GM23338 (cell line): ENCODE measurements at regions not wholly inside any gene's neighbourhood (a gene's known extent, or its start where the extent isn't known, plus 50 kb on each side); places are given as distances from the start of the nearest gene placed in this dataset.

Experiments used
- ATAC-seq: fragments of 200-7000 bp; cut with Tn5 transposase; 3 replicates; pipeline ENCODE4 v1.9.1; 2020
- DNase-seq: peaks from one replicate; pipeline ENCODE4 v3.0.0-alpha.2; 2015; ENCODE audit warnings: low spot score
- H2AFZ ChIP-seq: fragments of 200-600 bp; sonication (generic); 2 replicates; pipeline ENCODE4 v1.8.0; 2016; ENCODE audit warnings: antibody characterized with exemption, mild to moderate bottlenecking, moderate library complexity
- H3F3A ChIP-seq: fragments of 200-600 bp; sonication (generic); replicated peaks from 2 replicates; pipeline ENCODE4 v1.8.0; 2017; ENCODE audit warnings: antibody characterized with exemption, mixed run types, low read depth
- H3K27ac ChIP-seq: fragments of 200-600 bp; sonication (generic); 2 replicates; pipeline ENCODE4 v1.6.1; 2016; ENCODE audit warnings: low read depth
- H3K27me3 ChIP-seq: fragments of 200-600 bp; sonication (generic); 2 replicates; pipeline ENCODE4 v1.8.0; 2016; ENCODE audit warnings: mild to moderate bottlenecking, mixed run types, moderate library complexity; ENCODE audit not compliant: insufficient read depth
- H3K36me3 ChIP-seq: fragments of 200-600 bp; sonication (generic); 2 replicates; pipeline ENCODE4 v1.8.0; 2016; ENCODE audit warnings: mild to moderate bottlenecking; ENCODE audit not compliant: insufficient read depth
- H3K4me1 ChIP-seq: fragments of 200-600 bp; sonication (generic); 2 replicates; pipeline ENCODE4 v1.8.0; 2016; ENCODE audit warnings: mild to moderate bottlenecking, moderate library complexity; ENCODE audit not compliant: insufficient read depth
- H3K4me2 ChIP-seq: fragments of 200-600 bp; sonication (generic); 2 replicates; pipeline ENCODE4 v1.7.1; 2017; ENCODE audit warnings: mixed run types
- H3K4me3 ChIP-seq: fragments of 200-600 bp; sonication (generic); 2 replicates; pipeline ENCODE4 v1.6.1; 2016; ENCODE audit warnings: mixed run types
- H3K79me2 ChIP-seq: fragments of 200-600 bp; sonication (generic); replicated peaks from 2 replicates; pipeline ENCODE4 v1.8.0; 2017; ENCODE audit warnings: mild to moderate bottlenecking; ENCODE audit not compliant: insufficient read depth
- H3K9me2 ChIP-seq: fragments of 200-600 bp; sonication (generic); 2 replicates; pipeline ENCODE4 v1.8.0; 2017; ENCODE audit not compliant: insufficient read depth
- H4K20me1 ChIP-seq: fragments of 200-600 bp; sonication (generic); replicated peaks from 2 replicates; pipeline ENCODE4 v1.8.0; 2017; ENCODE audit warnings: mild to moderate bottlenecking; ENCODE audit not compliant: insufficient read depth
- H3K27ac Mint-ChIP-seq: 2 replicates; pipeline ENCODE4 v1.8.0; 2020; ENCODE audit warnings: inconsistent platforms, mild to moderate bottlenecking, moderate library complexity, mixed read lengths
- H3K27me3 Mint-ChIP-seq: 3 replicates; pipeline ENCODE4 v1.8.0; 2022; ENCODE audit warnings: low read depth, mild to moderate bottlenecking, moderate library complexity, mixed read lengths, inconsistent platforms; ENCODE audit not compliant: insufficient read depth, poor library complexity
- H3K36me3 Mint-ChIP-seq: 3 replicates; pipeline ENCODE4 v1.8.0; 2021; ENCODE audit warnings: low read depth, mild to moderate bottlenecking, inconsistent platforms, moderate library complexity, mixed read lengths
- H3K4me1 Mint-ChIP-seq: 3 replicates; pipeline ENCODE4 v1.8.0; 2020; ENCODE audit warnings: mild to moderate bottlenecking, inconsistent platforms, mixed read lengths
- H3K4me3 Mint-ChIP-seq: 3 replicates; pipeline ENCODE4 v1.8.0; 2021; ENCODE audit warnings: moderate library complexity, mild to moderate bottlenecking, inconsistent platforms, mixed read lengths
- H3K9me3 Mint-ChIP-seq: 3 replicates; pipeline ENCODE4 v1.8.0; 2020; ENCODE audit warnings: moderate library complexity, mild to moderate bottlenecking, inconsistent platforms, mixed read lengths
- EZH2 ChIP-seq: fragments of 200-600 bp; sonication (generic); IDR thresholded peaks from one replicate; pipeline ENCODE4 v1.8.0; 2017; ENCODE audit warnings: antibody characterized with exemption, mild to moderate bottlenecking, low read depth; ENCODE audit not compliant: unreplicated experiment
- EZH2phosphoT487 ChIP-seq: fragments of 200-600 bp; sonication (generic); IDR thresholded peaks from one replicate; pipeline ENCODE4 v1.8.1; 2018; ENCODE audit warnings: antibody characterized with exemption; ENCODE audit not compliant: unreplicated experiment
- JUNB ChIP-seq: IDR thresholded peaks from one replicate; pipeline ENCODE4 v1.6.1; 2016; ENCODE audit warnings: antibody characterized with exemption; ENCODE audit not compliant: unreplicated experiment
- NANOG ChIP-seq: IDR thresholded peaks from 2 replicates; pipeline ENCODE4 v1.6.1; 2016; ENCODE audit warnings: antibody characterized with exemption, borderline replicate concordance
- POLR2AphosphoS5 ChIP-seq: IDR thresholded peaks from 2 replicates; pipeline ENCODE4 v1.6.1; 2016; ENCODE audit warnings: antibody characterized with exemption, low read depth
- STAT1 ChIP-seq: IDR thresholded peaks from one replicate; pipeline ENCODE4 v1.6.1; 2016; ENCODE audit warnings: antibody characterized with exemption; ENCODE audit not compliant: unreplicated experiment
- ZNF114 ChIP-seq: fragments of 250-450 bp; sonication (Bioruptor Pico); IDR thresholded peaks from 2 replicates; pipeline ENCODE4 v1.5.0; 2020; ENCODE audit warnings: mild to moderate bottlenecking, moderate library complexity
- ZNF331 ChIP-seq: fragments of 250-450 bp; sonication (Bioruptor Pico); IDR thresholded peaks from 2 replicates; pipeline ENCODE4 v1.5.0; 2020; ENCODE audit warnings: low read depth, mild to moderate bottlenecking, moderate library complexity
- TF ChIP-seq, protein P1 (sequence below): IDR thresholded peaks from 2 replicates; pipeline ENCODE4 v1.6.1; 2016; ENCODE audit warnings: antibody characterized with exemption
- TF ChIP-seq, protein P2 (sequence below): IDR thresholded peaks from one replicate; pipeline ENCODE4 v1.6.1; 2018; ENCODE audit warnings: antibody characterized with exemption; ENCODE audit not compliant: unreplicated experiment
- TF ChIP-seq, protein P3 (sequence below), 2 experiments: fragments of 200-600 bp in 1 of 2; sonication (generic) in 1 of 2; conservative IDR thresholded peaks; 2 replicates each; pipeline versions ENCODE4 v1.5.1 to v1.6.1; 2016 to 2017; ENCODE audit warnings: antibody characterized with exemption in 2 of 2, low read depth in 2 of 2, mild to moderate bottlenecking in 2 of 2, moderate library complexity in 1 of 2

DNA sequence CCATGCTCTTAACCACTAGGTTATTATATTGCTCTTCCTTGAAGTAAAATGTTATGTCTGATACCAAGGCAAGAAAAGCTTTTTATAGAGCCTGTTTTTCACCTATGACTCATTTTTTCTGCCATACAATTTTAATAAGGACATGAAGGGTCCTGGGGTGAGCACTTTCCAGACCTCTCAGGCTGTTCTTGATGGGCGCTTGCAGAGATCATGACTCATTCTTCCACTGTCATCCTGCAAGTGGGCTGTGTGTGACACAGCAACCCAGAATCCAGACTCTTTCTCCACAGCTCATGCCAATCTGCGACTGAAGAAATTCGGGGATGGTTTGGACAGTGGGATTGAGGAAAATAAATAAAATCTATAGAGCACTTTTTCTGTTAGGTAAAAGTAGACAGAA is 506.7 kb upstream of the NBEA start:
- no peaks in the 10 kb centered on the region for H4K20me1 ChIP-seq
- ATAC-seq = no peak
- H3K9me2 ChIP-seq = no peaks in the 10 kb centered on the region
- Mint-ChIP-seq H3K27ac (no peak overlapping the region), H3K27me3 (no peaks in the 10 kb centered on the region), H3K9me3 (no peaks in the 10 kb centered on the region), H3K4me3 (no peak overlapping the region), H3K36me3 (no peaks in the 10 kb centered on the region), H3K4me1 (no peaks in the 10 kb centered on the region)
- DNase-seq = no peak
- H3F3A ChIP-seq = no peaks in the 10 kb centered on the region
- H3K4me1 ChIP-seq = no peaks in the 10 kb centered on the region
- no peaks in the 10 kb centered on the region for H3K36me3 ChIP-seq
- no peak overlapping the region for H3K4me2 ChIP-seq
- no peak for TF ChIP-seq ZNF331 (CRISPR knock-in tag)
- no peak for TF ChIP-seq EZH2phosphoT487
- TF ChIP-seq, protein P1, sequence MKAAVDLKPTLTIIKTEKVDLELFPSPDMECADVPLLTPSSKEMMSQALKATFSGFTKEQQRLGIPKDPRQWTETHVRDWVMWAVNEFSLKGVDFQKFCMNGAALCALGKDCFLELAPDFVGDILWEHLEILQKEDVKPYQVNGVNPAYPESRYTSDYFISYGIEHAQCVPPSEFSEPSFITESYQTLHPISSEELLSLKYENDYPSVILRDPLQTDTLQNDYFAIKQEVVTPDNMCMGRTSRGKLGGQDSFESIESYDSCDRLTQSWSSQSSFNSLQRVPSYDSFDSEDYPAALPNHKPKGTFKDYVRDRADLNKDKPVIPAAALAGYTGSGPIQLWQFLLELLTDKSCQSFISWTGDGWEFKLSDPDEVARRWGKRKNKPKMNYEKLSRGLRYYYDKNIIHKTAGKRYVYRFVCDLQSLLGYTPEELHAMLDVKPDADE = no peak
- no peak for TF ChIP-seq STAT1
- TF ChIP-seq JUNB = no peak
- TF ChIP-seq NANOG = no peak
- TF ChIP-seq ZNF114 (CRISPR knock-in tag) = no peak
- TF ChIP-seq, protein P2, sequence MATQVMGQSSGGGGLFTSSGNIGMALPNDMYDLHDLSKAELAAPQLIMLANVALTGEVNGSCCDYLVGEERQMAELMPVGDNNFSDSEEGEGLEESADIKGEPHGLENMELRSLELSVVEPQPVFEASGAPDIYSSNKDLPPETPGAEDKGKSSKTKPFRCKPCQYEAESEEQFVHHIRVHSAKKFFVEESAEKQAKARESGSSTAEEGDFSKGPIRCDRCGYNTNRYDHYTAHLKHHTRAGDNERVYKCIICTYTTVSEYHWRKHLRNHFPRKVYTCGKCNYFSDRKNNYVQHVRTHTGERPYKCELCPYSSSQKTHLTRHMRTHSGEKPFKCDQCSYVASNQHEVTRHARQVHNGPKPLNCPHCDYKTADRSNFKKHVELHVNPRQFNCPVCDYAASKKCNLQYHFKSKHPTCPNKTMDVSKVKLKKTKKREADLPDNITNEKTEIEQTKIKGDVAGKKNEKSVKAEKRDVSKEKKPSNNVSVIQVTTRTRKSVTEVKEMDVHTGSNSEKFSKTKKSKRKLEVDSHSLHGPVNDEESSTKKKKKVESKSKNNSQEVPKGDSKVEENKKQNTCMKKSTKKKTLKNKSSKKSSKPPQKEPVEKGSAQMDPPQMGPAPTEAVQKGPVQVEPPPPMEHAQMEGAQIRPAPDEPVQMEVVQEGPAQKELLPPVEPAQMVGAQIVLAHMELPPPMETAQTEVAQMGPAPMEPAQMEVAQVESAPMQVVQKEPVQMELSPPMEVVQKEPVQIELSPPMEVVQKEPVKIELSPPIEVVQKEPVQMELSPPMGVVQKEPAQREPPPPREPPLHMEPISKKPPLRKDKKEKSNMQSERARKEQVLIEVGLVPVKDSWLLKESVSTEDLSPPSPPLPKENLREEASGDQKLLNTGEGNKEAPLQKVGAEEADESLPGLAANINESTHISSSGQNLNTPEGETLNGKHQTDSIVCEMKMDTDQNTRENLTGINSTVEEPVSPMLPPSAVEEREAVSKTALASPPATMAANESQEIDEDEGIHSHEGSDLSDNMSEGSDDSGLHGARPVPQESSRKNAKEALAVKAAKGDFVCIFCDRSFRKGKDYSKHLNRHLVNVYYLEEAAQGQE = no peak
- H3K27ac ChIP-seq = no peak overlapping the region
- no peak overlapping the region for H3K4me3 ChIP-seq
- H3K27me3 ChIP-seq = no peaks in the 10 kb centered on the region
- H3K79me2 ChIP-seq = no peaks in the 10 kb centered on the region
- H2AFZ ChIP-seq = no peak overlapping the region

DNA sequence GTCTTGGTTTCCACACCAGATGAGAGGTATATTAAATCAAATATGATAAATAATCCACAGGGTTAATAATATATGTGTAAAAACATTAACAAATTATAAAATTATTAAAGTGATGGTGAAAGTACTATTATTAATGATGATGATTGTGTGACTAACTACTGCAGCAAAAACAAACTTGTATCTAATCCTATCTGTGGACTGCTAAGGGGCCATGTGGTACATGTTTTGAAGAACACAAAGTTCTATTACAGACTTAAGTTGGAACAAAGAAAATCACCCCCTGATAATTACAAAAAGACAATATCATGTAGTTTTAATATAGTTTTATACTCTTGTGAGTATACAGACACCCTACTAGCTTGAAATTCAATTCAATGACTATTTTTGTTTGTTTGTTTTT is 504.2 kb upstream of the NBEA start:
- no peaks in the 10 kb centered on the region for H3K79me2 ChIP-seq
- no peak for ATAC-seq
- no peaks in the 10 kb centered on the region for H3K36me3 Mint-ChIP-seq
- H3K4me2 ChIP-seq = no peak overlapping the region
- no peaks in the 10 kb centered on the region for H3K9me2 ChIP-seq
- H3K27ac ChIP-seq = no peak overlapping the region
- H4K20me1 ChIP-seq = no peaks in the 10 kb centered on the region
- H3K27me3 ChIP-seq = no peaks in the 10 kb centered on the region
- no peak for DNase-seq
- H2AFZ ChIP-seq = no peak overlapping the region
- no peaks in the 10 kb centered on the region for H3F3A ChIP-seq
- no peak overlapping the region for H3K27ac Mint-ChIP-seq
- no peak overlapping the region for H3K4me3 ChIP-seq
- no peaks in the 10 kb centered on the region for H3K4me1 ChIP-seq
- H3K4me3 Mint-ChIP-seq = no peak overlapping the region
- no peaks in the 10 kb centered on the region for H3K4me1 Mint-ChIP-seq
- H3K9me3 Mint-ChIP-seq = no peaks in the 10 kb centered on the region
- no peaks in the 10 kb centered on the region for H3K27me3 Mint-ChIP-seq
- H3K36me3 ChIP-seq = no peaks in the 10 kb centered on the region
- TF ChIP-seq POLR2AphosphoS5 = no peak
- TF ChIP-seq STAT1 = no peak
- TF ChIP-seq, protein P3, sequence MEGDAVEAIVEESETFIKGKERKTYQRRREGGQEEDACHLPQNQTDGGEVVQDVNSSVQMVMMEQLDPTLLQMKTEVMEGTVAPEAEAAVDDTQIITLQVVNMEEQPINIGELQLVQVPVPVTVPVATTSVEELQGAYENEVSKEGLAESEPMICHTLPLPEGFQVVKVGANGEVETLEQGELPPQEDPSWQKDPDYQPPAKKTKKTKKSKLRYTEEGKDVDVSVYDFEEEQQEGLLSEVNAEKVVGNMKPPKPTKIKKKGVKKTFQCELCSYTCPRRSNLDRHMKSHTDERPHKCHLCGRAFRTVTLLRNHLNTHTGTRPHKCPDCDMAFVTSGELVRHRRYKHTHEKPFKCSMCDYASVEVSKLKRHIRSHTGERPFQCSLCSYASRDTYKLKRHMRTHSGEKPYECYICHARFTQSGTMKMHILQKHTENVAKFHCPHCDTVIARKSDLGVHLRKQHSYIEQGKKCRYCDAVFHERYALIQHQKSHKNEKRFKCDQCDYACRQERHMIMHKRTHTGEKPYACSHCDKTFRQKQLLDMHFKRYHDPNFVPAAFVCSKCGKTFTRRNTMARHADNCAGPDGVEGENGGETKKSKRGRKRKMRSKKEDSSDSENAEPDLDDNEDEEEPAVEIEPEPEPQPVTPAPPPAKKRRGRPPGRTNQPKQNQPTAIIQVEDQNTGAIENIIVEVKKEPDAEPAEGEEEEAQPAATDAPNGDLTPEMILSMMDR (conservative IDR thresholded peaks at IDR 0.05; ENCODE audit: low read depth in 2 of 2) = no peak
- TF ChIP-seq, protein P1 = no peak
- no peak for TF ChIP-seq ZNF331 (CRISPR knock-in tag)
- TF ChIP-seq, protein P2 = no peak
- no peak for TF ChIP-seq NANOG
- TF ChIP-seq ZNF114 (CRISPR knock-in tag) = no peak
- TF ChIP-seq JUNB = no peak
- no peak for TF ChIP-seq EZH2
- TF ChIP-seq EZH2phosphoT487 = no peak
